GM12873 (cell line): ENCODE measurements at regions not wholly inside any gene's neighbourhood (a gene's known extent, or its start where the extent isn't known, plus 50 kb on each side); places are given as distances from the start of the nearest gene placed in this dataset.

ENCODE experiments used
- CTCF ChIP-seq: IDR thresholded peaks from 2 replicates; pipeline ENCODE4 v1.5.1; 2012; ENCODE audit warnings: low read depth, mild to moderate bottlenecking, moderate library complexity, low read length, control low read depth; ENCODE audit not compliant: insufficient read depth; ENCODE audit errors: missing control alignments

- peak; percentile 81 for TF ChIP-seq CTCF
These were observed 96.7 kb upstream of the BACH2 start for GRCh38 chr6:90393232-90393884.

- TF ChIP-seq CTCF: no peak
These were observed 93.7 kb upstream of the BACH2 start for GRCh38 chr6:90390379-90390778.

GRCh38 chr6:90388395-90388794, 91.8 kb upstream of the BACH2 start:
- TF ChIP-seq CTCF: no peak

GRCh38 chr6:90387826-90388225, 91.2 kb upstream of the BACH2 start:
- no peak for TF ChIP-seq CTCF

GRCh38 chr6:90387383-90387775, 90.7 kb upstream of the BACH2 start:
- TF ChIP-seq CTCF: no peak

GRCh38 chr6:90386399-90387382, 90.0 kb upstream of the BACH2 start:
- TF ChIP-seq CTCF: no peak

GRCh38 chr6:90385759-90386313, 89.2 kb upstream of the BACH2 start:
- no peak for TF ChIP-seq CTCF
